OCI-LY3 (cell line): ENCODE measurements at regions not wholly inside any gene's neighbourhood (a gene's known extent, or its start where the extent isn't known, plus 50 kb on each side); places are given as distances from the start of the nearest gene placed in this dataset.

Experiments
- CTCF ChIP-seq: fragments of 200-600, 300-600 bp; sonication (generic); IDR thresholded peaks from 2 replicates; pipeline ENCODE4 v1.5.1; 2014; ENCODE audit warnings: antibody characterized with exemption, low read length, low read depth
- EZH2phosphoT487 ChIP-seq: fragments of 200-600 bp; shearing (Covaris generic); IDR thresholded peaks from 2 replicates; pipeline ENCODE4 v1.6.1; 2018; ENCODE audit warnings: antibody characterized with exemption, mixed run types, low read depth

GRCh38 chr2:224222291-224222690 lies 179.6 kb downstream of the FAM124B start:
- TF ChIP-seq CTCF (no peak), EZH2phosphoT487 (no peak)
